ENCODE measurements at regions not wholly inside any gene's neighbourhood (a gene's known extent, or its start where the extent isn't known, plus 50 kb on each side); places are given as distances from the start of the nearest gene placed in this dataset.

- 67 to 79% methylated on average over 1 to 5 of the region's 6 CpGs for WGBS, 2 donors (ENCODE audit: low coverage in 1 of 2)
- H3K27ac ChIP-seq = no peak overlapping the region
- H3K4me3 ChIP-seq = no peak overlapping the region
- no peaks in the 10 kb centered on the region for H3K36me3 ChIP-seq
- no peaks in the 10 kb centered on the region for H3K27me3 ChIP-seq
- H3K9me3 ChIP-seq = no peaks in the 10 kb centered on the region
- ATAC-seq = no peak
- peaks cover 0 to 21% (median 0%) of the 10 kb centered on the region in 3 donors for H3K4me1 ChIP-seq
- TF ChIP-seq POLR2AphosphoS5 (IDR thresholded peaks at IDR 0.05) (no peak), POLR2A (IDR thresholded peaks at IDR 0.05) (no peak), CTCF (IDR thresholded peaks at IDR 0.05) (no peak), EP300 (IDR thresholded peaks at IDR 0.05) (no peak)
Measured at GRCh38 chr3:197426121-197426566, 127.7 kb upstream of the DLG1 start.

- TF ChIP-seq EP300 (IDR thresholded peaks at IDR 0.05) = no peak
- TF ChIP-seq CTCF (IDR thresholded peaks at IDR 0.05) = no peak
- no peak for TF ChIP-seq POLR2A (IDR thresholded peaks at IDR 0.05)
- no peak for TF ChIP-seq POLR2AphosphoS5 (IDR thresholded peaks at IDR 0.05)
- WGBS, 2 donors (ENCODE audit: low coverage in 1 of 2) = 86 to 87% methylated on average over 11 of the region's 14 CpGs
- ATAC-seq = no peak
Measured at GRCh38 chr3:197425485-197426120, 127.2 kb upstream of the DLG1 start.

GRCh38 chr3:197424674-197425484, 126.5 kb upstream of the DLG1 start:
- 85 to 87% methylated on average over 9 to 10 of the region's 14 CpGs for WGBS, 2 donors (ENCODE audit: low coverage in 1 of 2)
- ATAC-seq = no peak
- Histone ChIP-seq H3K9me3 (no peaks in the 10 kb centered on the region), H3K36me3 (no peaks in the 10 kb centered on the region), H3K27me3 (no peaks in the 10 kb centered on the region), H3K4me3 (no peak overlapping the region), H3K4me1 (peaks cover 0 to 16% (median 0%) of the 10 kb centered on the region in 3 donors), H3K27ac (no peak overlapping the region)
- TF ChIP-seq CTCF (IDR thresholded peaks at IDR 0.05) = no peak

More at GRCh38 chr3:197425485-197426120, 127.2 kb upstream of the DLG1 start:
- Histone ChIP-seq H3K27ac (no peak overlapping the region), H3K27me3 (no peaks in the 10 kb centered on the region), H3K4me3 (no peak overlapping the region), H3K9me3 (no peaks in the 10 kb centered on the region), H3K4me1 (peaks cover 0 to 16% (median 0%) of the 10 kb centered on the region in 3 donors), H3K36me3 (no peaks in the 10 kb centered on the region)

- no peak overlapping the region for H3K27ac ChIP-seq
- 75 to 94% methylated on average over 10 to 11 of the region's 11 CpGs for WGBS, 2 donors (ENCODE audit: low coverage in 1 of 2)
Measured at GRCh38 chr3:197424266-197424665, 125.9 kb upstream of the DLG1 start.

More at GRCh38 chr3:197424266-197424665, 125.9 kb upstream of the DLG1 start:
- Histone ChIP-seq H3K27me3 (no peaks in the 10 kb centered on the region), H3K4me1 (peaks cover 0 to 16% (median 0%) of the 10 kb centered on the region in 3 donors), H3K4me3 (no peak overlapping the region), H3K36me3 (no peaks in the 10 kb centered on the region), H3K9me3 (no peaks in the 10 kb centered on the region)
- no peak for ATAC-seq
- TF ChIP-seq POLR2A (IDR thresholded peaks at IDR 0.05) (no peak), CTCF (IDR thresholded peaks at IDR 0.05) (no peak), EP300 (IDR thresholded peaks at IDR 0.05) (no peak), POLR2AphosphoS5 (IDR thresholded peaks at IDR 0.05) (no peak)
